ENCODE measurements at regions not wholly inside any gene's neighbourhood (a gene's known extent, or its start where the extent isn't known, plus 50 kb on each side); places are given as distances from the start of the nearest gene placed in this dataset.

- RAD21 ChIA-PET (ENCODE audit: low non-redundant PET in 1 of 2, low total read pairs in 2 of 2, uncharacterized antibody in 2 of 2, unreplicated experiment in 2 of 2) = no interaction called here
- POLR2A ChIA-PET = no interaction called here
- no TSS peak for BruUV-seq (replicated peaks)
- no peaks in the 10 kb centered on the region for H3K79me2 ChIP-seq (ENCODE audit: insufficient read depth, low read length)
- no peak overlapping the region for H3K9ac ChIP-seq (ENCODE audit: low read length)
- H3K4me2 ChIP-seq (ENCODE audit: low read length) = no peak overlapping the region
- TF ChIP-seq SIN3A (IDR thresholded peaks at IDR 0.05; ENCODE audit: low read depth) = no peak
- TF ChIP-seq EGR1 (IDR thresholded peaks at IDR 0.05; ENCODE audit: low read depth) = no peak
- TF ChIP-seq JUND (IDR thresholded peaks at IDR 0.05) = no peak
- no peak for TF ChIP-seq FOSL1 (IDR thresholded peaks at IDR 0.05; ENCODE audit: low read depth)
- TF ChIP-seq REST (IDR thresholded peaks at IDR 0.05; ENCODE audit: low read depth) = no peak
- TF ChIP-seq YY1 (IDR thresholded peaks at IDR 0.05; ENCODE audit: extremely low read depth, insufficient replicate concordance, low read depth, low read length) = no peak
- no peak for TF ChIP-seq ATF3 (IDR thresholded peaks at IDR 0.05)
- no peak for TF ChIP-seq ZFX (IDR thresholded peaks at IDR 0.05)
- peaks cover 21% of the 10 kb centered on the region; the same call in 1 of the 2 replicates for H3K27me3 ChIP-seq (ENCODE audit: insufficient read depth, low read length)
- no peaks in the 10 kb centered on the region for H3K9me3 ChIP-seq (ENCODE audit: control insufficient read depth in 1 of 2, insufficient read depth in 1 of 2, low read depth in 1 of 2, low read length in 2 of 2)
- intact Hi-C loops (cut with micrococcal nuclease) = loop anchor here (10.0 kb wide), 1 partner anchor 46 kb away; no protein-coding TSS in a partner anchor
- H3K4me1 ChIP-seq (ENCODE audit: control insufficient read depth in 1 of 2, insufficient read depth in 2 of 2, low read length in 2 of 2) = no peaks in the 10 kb centered on the region
- ATAC-seq (no peak), DNase-seq (ENCODE audit: low read depth, low spot score) (no peak)
- H3K36me3 ChIP-seq (ENCODE audit: control insufficient read depth in 1 of 2, insufficient read depth in 2 of 2, low read length in 2 of 2) = no peaks in the 10 kb centered on the region
- no peak overlapping the region for H3K4me3 ChIP-seq (replicated peaks in 1 of 2; ENCODE audit: low read depth in 1 of 2, low read length in 2 of 2)
- H3K27ac ChIP-seq (ENCODE audit: low read depth, low read length) = no peak overlapping the region
- no peaks in the 10 kb centered on the region for H4K20me1 ChIP-seq (ENCODE audit: insufficient read depth)
- no peaks in the 10 kb centered on the region for H3K9me2 ChIP-seq (ENCODE audit: insufficient read depth)
- no peak overlapping the region for H2AFZ ChIP-seq (ENCODE audit: low read depth, low read length, poor library complexity, severe bottlenecking)
- CTCF ChIA-PET = no interaction called here
Observed at GRCh38 chr13:112320303-112320702, 55.9 kb upstream of the SPACA7 start.
